ENCODE measurements at regions not wholly inside any gene's neighbourhood (a gene's known extent, or its start where the extent isn't known, plus 50 kb on each side); places are given as distances from the start of the nearest gene placed in this dataset.
"Not testable (repeated sequence)": the region's sequence is repeated elsewhere in the genome, so short reads cannot be mapped to it uniquely, and the experiment has no call there.

DNA sequence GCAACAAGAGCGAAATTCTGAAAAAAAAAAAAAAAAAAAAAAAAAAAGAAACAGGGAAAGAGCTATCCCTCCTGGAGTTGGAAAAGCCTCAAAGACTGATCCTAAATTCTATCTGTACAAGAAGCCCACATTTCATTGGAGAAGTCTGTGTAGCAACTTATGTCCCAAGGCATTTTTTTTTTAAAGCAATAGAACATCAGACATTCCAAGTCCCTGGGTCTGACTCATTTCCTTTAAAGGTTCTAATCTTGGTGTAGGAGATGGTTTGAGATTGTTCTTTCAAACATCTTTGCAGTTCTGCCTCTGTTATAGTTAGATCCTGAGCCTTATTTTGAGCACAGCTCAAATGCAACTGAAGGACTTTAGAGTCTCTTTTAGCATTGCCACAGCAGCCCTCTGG, 706.5 kb upstream of the MIR17HG start:
- no peak for DNase-seq (ENCODE audit: low read depth in 2 of 2)

DNA sequence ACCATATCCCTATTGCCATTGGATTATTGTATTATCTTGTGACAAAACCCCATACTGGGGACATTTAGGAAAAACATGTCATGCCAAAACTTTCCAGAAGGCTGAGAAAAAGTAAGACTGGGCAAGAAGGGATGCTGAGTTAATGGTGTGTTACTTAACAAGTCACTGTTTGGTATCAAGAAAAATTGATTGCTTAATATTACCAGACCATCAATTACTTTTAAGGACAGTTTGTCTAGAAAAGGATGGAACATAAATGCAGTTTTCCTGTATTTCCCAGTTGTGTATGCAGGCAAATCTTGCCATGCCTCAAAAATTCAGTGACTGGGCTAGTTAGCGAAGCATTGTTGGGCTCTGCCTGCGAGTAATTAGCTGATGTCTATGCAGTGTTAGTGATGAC, 705.6 kb upstream of the MIR17HG start:
- no peak for DNase-seq (ENCODE audit: low read depth in 2 of 2)

DNA sequence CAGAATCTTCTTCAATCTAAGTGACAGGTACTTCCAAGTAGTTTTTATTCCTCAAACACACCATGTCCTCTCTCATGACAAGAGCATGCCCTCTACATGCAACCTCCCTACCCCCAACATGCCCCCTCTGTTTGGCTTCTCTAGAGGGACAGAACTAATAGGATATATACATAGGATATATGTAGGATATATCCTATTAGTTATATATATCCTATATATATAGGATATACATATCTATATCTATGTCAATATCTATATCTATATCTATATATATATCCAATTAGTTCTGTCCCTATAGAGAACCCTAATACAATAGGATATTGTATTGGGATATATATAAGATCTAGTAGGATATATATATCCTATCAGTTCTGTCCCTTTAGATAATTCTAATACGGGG, 701.9 kb upstream of the MIR17HG start:
- no peak for DNase-seq (ENCODE audit: low read depth in 2 of 2)

DNA sequence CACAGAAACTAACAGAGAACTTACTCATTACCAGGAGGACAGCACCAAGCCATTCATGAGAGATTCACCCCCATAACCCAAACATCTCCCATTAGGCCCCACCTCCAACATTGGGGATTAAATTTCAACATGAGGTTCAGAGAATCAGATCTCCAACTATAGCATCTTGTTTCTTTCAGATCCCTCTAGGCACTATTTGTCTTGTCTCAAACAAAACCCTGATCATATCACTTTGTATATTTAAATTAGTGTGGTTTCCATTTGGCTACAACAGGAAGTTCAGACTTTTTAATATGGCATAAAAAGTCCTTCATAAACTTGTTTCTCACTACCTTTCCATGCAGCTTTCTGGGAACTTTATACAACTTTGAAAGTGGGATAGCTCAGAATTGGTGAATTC, 699.0 kb upstream of the MIR17HG start:
- DNase-seq (ENCODE audit: low read depth in 2 of 2) = no peak

DNA sequence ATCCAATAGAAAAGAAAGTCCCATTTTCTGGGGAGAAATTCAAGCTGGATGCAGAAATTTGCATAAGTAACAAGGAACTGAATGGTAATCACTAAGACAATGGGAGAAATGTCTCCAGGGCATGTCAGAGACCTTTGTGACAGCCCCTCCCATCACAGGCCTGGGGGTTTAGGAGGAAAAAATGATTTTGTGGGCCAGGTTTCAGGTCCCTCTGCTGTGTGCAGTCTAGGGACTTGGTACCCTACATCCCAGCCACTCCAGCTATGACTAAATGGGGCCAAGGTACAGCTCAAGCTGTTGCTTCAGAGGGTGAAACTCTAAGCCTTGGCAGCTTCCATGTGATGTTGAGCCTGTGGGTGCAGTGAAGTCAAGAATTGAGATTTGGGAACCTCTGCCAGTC, 695.5 kb upstream of the MIR17HG start:
- no peak for DNase-seq (ENCODE audit: low read depth in 2 of 2)

DNA sequence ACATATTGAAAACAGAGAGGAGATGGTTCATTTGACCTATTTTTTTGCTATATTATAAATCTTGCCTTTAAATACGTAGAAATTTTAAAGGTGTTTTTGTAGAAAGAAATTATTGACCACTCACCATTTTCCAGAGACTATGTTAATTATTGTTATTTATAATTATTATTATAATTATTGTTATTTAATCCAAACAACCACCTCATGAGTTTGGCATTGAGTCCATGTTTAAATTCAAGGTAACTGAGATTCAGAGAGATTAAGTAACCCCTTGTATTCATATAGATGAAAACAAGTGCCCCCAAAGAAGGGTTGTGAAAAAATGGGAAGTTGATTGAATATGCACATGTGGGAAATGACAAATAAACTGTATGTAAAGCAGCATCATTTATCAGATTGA, 692.5 kb upstream of the MIR17HG start:
- no peak for DNase-seq (ENCODE audit: low read depth in 2 of 2)

DNA sequence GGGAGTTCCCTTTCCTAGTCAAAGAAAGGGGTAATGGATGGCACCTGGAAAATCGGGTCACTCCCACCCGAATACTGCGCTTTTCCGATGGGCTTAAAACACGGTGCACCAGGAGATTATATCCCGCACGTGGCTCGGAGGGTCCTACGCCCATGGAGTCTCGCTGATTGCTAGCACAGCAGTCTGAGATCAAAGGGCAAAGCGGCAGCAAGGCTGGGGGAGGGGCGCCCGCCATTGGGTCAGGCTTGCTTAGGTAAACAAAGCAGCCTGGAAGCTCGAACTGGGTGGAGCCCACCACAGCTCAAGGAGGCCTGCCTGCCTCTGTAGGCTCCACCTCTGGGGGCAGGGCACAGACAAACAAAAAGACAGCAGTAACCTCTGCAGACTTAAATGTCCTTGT, 683.3 kb upstream of the MIR17HG start:
- DNase-seq (ENCODE audit: low read depth in 2 of 2) = not testable (repeated sequence)

DNA sequence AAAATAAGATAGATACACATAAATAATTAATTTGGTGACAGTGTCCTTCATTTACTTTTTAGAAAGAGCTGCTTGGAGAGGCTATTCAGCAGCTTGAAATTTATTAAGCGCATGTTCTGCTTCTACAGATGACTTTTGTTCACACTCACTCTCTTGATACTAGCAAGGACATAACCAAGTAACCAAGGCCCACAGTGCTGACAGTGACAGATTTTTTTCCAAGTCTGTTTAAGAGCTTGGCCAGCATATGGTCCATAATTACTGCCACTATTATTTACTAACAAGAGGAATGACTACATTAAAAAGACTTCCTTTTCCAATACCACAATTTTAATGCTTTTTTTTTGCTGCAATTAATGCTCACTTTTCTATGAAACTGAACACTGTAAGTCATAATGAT, 673.7 kb upstream of the MIR17HG start:
- no peak for DNase-seq (ENCODE audit: low read depth in 2 of 2)

DNA sequence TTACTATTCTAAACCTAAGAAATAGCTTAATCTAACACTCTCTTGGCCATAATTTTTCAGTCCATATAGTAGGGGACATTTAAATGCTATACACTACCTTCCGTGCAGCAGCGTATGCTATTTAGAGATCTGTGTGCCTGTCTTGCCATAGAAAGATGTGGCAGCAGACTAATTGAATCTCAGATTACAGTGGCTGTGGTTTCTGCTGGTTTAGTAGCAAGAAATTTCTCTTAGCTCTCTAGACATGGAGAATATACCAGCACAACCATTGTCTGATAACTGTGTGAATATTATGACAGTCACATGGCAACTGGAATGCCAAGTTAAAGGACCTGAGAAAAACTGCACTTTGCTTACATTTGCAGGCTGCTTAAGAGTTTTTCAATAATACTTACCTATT, 672.4 kb upstream of the MIR17HG start:
- DNase-seq (ENCODE audit: low read depth in 2 of 2) = no peak

DNA sequence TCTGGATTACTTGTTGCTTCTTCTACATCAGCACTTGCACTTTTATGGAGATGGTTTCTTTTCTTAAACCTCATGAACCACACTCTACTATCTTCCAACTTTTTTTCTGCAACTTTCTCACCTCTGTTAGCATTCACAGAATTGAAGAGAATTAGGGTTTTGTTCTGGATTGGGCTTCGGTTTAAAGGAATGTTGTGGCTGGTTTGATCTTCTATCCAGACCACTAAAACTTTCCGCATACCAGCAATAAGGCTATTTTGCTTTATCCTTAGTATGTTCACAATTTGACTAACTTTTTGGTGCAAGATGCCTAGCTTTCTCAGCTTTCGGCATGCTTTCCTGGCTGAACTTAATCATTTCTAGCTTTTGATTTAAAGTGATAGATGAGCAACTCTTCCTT, 666.7 kb upstream of the MIR17HG start:
- DNase-seq (ENCODE audit: low read depth in 2 of 2) = no peak

DNA sequence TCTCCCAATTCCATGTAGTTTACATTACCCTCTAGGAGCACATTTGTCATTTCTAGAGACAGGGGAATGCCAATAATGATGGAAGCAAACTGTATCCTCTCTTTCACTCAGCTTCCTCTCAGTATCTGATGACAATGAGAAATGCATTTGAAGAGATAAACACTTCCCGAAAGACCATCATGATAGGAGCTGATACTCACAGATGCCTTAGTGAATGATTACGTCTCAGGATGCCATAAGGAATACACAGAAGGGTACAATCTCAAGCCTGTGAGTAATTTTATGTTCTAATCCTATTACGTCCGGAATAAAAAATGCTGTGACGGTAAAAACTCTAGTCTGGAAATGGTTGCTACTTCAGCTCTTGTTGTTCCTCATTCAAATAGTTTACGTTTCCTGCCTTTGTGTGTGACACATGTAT, 663.8 kb upstream of the MIR17HG start:
- DNase-seq (ENCODE audit: low read depth in 2 of 2) = no peak

DNA sequence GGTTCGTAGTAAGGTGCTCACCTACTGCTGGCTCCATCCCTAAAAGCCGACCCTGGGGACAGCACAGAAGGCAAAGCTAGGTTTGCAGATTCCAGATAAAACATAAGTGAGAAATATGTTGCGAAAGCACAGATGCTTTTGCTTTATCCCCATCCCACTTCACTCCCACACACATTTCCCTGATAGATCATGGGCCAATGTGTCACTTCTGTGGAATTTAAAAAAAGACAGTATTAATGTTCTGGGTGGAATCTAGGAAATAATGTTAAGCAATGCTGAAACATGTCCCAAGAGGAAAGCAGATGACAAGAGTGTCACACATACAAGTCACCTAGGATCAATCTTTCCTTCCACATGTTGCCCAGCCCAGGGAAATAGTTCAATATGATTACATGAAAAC, 661.0 kb upstream of the MIR17HG start:
- no peak for DNase-seq (ENCODE audit: low read depth in 2 of 2)

DNA sequence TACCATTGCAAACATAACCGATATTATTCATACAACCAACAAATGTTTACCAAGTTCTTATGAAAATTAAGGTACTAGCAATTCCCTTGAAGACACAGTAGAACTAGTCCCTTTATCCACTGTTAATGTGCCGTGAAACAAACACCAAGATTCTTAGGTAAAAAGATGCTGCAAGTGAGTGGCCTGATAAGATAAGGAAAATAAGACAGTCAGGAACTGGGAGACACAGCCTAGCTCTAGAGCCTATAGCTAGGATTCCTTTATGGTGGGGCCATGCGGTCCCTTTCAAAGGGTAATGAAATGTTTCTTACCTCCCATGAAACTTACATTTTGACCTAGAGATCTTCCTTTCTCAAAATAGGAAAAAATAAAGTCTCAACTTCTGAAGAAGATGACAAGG, 658.4 kb upstream of the MIR17HG start:
- DNase-seq (ENCODE audit: low read depth in 2 of 2) = no peak

DNA sequence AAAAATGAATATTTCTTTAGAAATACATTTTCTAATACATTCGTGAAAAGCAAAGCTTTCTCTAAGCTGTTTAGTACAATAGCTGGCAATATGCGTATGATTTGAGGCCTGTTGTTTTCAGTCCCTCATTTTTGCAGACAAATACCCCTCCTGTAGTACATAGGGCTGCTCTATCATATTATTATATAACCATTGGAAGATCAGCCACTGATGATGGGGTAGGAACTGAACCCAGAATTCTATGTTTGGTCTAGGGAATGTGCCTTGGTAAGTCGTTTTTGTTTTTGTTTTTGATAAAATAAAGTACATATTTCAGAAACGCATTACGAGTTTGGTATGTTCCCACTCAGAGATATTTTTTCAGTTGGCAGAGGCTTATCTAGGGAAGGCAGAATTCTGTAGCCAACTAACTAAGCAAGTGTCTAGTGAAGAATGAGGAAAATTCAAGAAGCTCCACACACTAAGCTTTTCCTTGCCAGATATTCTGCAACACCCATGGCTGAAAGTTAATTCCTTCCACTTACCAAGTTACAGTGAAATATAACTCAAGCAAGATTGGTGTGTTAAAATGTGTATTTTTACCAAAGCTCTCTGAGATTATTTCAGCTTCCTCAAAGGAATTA, 656.9 kb upstream of the MIR17HG start:
- no peak for DNase-seq (ENCODE audit: low read depth in 2 of 2)

DNA sequence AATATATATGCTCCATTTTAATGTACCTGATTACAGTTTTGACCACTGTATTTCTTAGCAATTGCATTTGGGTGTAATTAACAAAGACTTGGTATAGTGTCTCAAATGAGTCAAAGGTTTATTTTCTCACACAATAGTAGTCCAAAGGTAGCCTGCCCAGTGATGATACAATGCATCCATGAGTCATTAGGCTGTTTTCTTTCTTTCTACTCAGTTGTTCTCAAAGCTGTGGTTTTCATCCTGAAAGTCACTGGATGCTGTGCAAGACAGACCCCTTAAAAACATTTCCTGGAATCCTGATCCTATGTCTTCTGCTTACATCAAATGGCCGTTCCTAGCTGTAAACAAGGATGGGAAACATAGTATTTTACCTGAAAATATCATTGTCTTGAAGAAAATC, 651.2 kb upstream of the MIR17HG start:
- no peak for DNase-seq (ENCODE audit: low read depth in 2 of 2)

DNA sequence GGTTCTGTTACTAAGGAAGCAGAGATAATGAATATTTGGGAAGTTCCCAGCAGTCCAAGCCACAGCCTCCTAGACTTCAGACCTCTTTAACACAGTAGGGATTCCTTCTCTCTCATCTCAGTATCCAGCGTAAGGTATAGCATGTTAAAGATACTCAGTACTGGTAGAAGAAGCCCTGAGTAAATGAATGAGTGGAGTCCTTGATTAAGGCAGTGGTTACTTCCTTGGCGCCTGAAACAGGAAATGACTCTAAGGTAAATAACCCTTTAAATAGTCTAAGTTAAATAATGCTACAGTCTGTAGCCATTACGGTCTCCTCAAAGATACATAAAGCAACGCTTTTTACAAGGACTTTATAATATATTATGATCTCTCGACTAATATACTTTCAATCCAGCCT, 650.8 kb upstream of the MIR17HG start:
- no peak for DNase-seq (ENCODE audit: low read depth in 2 of 2)

DNA sequence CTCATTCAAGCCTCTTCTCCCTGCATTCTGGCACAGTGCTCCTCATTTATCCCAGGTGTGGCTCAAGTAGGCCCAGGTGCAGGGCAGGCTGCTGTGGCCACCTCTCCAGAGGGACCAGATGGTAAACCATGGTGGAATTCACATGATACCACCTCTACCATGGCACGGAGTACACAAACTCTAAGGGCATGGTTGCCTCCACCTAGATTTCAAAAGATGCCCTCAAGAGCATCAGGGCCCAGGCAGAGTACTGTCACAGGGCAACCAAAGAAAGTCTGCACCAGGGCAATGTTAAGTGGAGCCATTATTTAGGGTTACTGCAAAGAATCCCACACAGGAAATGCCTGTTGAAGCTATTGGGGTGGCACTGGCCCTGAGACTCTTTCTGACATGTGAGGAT, 647.1 kb upstream of the MIR17HG start:
- DNase-seq (ENCODE audit: low read depth in 2 of 2) = no peak

DNA sequence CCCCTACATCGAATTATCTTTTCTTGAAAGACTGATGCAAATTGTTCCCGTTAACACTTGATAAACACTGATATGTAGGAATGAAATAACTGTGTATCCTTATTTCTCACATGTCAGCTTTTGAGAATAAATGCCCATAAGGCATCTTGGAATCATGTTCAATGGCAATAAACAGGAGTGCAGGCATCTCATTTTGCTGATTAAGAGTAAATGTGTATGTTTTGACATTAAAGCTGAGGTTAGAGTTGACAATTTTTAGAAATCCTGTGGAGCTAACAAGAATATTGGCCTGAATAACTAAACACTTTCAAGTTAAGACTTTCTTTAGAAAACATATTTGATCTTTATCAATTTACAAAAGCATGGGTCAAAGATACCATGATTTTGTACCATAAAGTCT, 646.2 kb upstream of the MIR17HG start:
- DNase-seq (ENCODE audit: low read depth in 2 of 2) = no peak

DNA sequence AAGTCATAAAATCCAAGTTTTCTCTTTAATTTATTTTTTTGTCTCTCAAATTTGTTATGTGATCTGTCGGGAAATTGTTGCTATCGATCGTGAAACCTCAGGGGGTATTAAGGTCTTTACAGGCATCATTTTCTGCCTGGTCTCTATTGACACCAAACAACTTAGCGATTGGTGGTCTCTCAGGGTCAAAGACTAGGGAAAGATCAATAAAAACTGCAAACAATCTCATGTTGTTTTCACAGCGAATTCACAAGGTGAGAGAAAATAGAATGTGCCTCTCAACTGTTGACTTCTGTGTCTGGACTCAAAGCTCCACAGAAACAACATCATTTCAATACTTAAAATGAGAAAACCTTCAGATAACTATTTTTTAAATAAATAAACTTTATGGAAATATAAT, 645.4 kb upstream of the MIR17HG start:
- no peak for DNase-seq (ENCODE audit: low read depth in 2 of 2)

DNA sequence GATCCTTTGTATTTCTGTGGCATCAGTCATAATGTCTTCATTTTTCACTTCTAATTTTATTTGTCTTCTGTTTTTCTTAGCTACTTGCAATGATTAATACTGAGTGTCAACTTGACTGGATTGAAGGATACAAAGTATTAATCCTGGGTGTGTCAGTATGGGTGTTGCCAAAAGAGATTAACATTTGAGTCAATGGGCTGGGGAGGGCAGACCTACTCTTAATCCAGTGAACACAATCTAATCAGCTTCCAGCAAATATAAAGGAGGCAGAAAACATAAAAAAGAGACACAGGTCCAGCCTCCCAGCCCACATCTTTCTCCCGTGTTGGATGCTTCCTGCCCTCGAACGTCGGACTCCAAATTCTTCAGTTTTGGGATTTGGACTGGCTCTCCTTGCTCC, 640.9 kb upstream of the MIR17HG start:
- DNase-seq (ENCODE audit: low read depth in 2 of 2) = no peak

DNA sequence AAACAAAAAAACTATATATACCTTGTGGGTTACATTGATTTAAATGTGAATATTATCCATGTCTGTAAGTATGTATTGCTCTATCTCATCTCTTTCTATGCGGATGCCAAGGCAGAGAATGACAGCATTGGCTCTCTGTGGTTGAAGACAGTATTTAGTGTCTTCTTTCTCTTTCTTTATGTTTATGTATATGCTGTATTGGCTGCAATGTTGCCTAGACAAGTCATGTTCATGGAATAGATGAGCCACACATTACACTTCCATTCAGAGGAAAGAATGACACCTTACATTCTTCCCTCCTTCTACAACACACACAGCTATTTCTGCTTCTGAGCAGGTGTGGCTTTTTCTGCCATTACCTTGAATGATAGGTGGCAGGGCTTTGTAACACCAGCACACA, 639.4 kb upstream of the MIR17HG start:
- DNase-seq (ENCODE audit: low read depth in 2 of 2) = no peak

DNA sequence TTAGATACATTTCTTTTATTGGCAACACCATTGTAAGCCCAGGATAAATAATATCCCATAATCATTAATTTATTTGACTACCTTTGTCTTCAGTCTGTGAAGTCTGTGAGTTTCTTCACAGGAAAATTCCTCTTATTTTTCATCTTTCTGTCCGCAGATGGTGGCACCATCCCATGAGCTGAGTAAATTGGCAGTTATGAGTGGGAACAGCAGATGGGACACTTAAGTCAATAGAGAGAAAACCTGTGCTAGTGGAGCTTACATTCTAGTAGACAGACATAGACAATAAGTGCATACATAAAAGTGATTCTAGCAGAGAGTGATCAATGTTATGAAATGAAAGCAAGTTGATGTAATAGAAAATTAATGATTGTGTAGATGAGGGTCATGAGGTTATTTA, 638.2 kb upstream of the MIR17HG start:
- DNase-seq (ENCODE audit: low read depth in 2 of 2) = no peak

DNA sequence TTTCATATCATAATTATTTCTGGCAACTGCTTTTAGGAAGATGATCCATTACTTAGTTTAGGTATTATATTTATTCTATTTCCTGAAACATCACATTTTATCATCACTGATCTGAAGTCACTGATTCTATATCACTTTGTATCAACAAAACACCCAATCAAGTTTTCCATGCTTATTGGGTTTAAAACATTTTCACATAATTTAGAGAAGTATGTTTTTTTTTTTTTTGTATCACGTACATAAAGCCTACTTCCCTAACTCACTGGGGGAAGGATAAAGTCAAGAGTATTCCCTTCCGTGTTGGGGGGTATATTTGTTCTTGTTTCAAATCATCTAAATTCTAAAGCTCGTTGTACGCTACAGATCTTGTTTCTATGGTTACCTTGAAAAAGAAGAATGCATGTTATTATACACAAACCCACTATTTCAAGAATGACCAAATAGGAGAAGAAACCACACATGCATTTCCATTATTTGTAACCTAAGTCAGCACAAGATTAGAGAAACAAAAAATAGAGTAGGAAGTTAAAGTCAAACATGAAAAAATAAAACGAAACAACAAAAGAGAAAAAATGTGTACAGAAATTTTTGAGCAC, 637.2 kb upstream of the MIR17HG start:
- DNase-seq (ENCODE audit: low read depth in 2 of 2) = no peak

DNA sequence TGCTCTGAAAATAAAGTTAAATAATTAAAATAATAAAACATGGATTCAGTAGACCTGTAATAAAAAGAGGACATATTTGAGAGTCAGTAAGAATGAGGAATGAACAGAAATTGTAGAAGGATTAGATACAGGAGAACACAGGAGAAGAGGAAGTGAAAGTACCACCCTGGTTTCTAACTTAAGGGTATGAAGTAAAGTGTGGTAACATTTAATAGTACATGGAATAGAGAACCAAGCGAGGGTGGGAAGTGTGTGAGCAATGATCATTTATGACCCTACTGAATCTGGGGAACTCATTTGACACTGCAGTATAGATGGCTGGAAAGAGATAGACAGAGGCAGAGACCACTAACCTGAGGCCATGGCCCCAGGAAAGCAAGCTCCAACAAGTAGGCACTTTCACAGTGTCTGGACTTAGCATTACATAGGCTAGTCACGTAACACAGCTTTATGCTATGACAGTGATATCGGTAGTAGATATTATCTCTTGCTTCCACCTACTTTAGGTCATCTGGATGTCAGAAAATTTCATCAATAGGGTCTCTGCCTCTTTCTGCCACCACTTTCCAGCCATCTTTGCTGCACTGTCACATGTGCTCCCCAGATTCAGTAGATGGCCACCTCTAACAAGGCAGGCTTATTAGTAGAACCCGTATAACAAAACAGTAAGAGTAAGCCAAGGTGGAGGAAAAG, 633.9 kb upstream of the MIR17HG start:
- no peak for DNase-seq (ENCODE audit: low read depth in 2 of 2)
